Spleen (tissue), 11 donors: ENCODE measurements at regions not wholly inside any gene's neighbourhood (a gene's known extent, or its start where the extent isn't known, plus 50 kb on each side); places are given as distances from the start of the nearest gene placed in this dataset.

ENCODE experiments used
- DNase-seq: peaks from one replicate; pipeline ENCODE4 v3.0.0-alpha.2; 2020
- H3K27ac ChIP-seq, 8 donors: fragments of 200-600 bp; sonication (generic) in 7 of 8; 1 replicate in 4 of 8; 2 replicates in 4 of 8; pipeline versions ENCODE4 v1.5.0 to v1.8.0; 2016 to 2021; ENCODE audit warnings: inconsistent platforms in 4 of 8, mild to moderate bottlenecking in 4 of 8, moderate library complexity in 1 of 8
- H3K27me3 ChIP-seq, 7 donors: fragments of 200-600 bp; sonication (generic) in 6 of 7; replicated peaks in 1 of 7; 1 replicate in 4 of 7; 2 replicates in 3 of 7; pipeline versions ENCODE4 v1.5.0 to v1.8.0; 2016 to 2021; ENCODE audit warnings: inconsistent platforms in 3 of 7, mild to moderate bottlenecking in 1 of 7
- H3K36me3 ChIP-seq, 6 donors: fragments of 200-600 bp; sonication (generic) in 5 of 6; 1 replicate in 4 of 6; 2 replicates in 2 of 6; pipeline versions ENCODE4 v1.5.0 to v1.8.0; 2016 to 2021; ENCODE audit warnings: inconsistent platforms in 2 of 6
- H3K4me1 ChIP-seq, 6 donors: fragments of 200-600 bp; sonication (generic) in 5 of 6; 1 replicate in 3 of 6; 2 replicates in 3 of 6; pipeline versions ENCODE4 v1.5.0 to v1.8.0; 2016 to 2021; ENCODE audit warnings: inconsistent platforms in 3 of 6
- H3K4me3 ChIP-seq, 8 donors: fragments of 200-600 bp; sonication (generic) in 7 of 8; 1 replicate in 4 of 8; 2 replicates in 4 of 8; pipeline versions ENCODE4 v1.5.0 to v1.8.0; 2016 to 2021; ENCODE audit warnings: inconsistent platforms in 4 of 8, mild to moderate bottlenecking in 4 of 8, moderate library complexity in 2 of 8
- H3K9me3 ChIP-seq, 8 donors: fragments of 200-600 bp; sonication (generic) in 7 of 8; 1 replicate in 4 of 8; 2 replicates in 4 of 8; pipeline versions ENCODE4 v1.5.0 to v1.8.0; 2016 to 2021; ENCODE audit warnings: inconsistent platforms in 4 of 8
- CTCF ChIP-seq, 11 experiments: fragments of 200-600 bp in 7 of 11; fragments of 450-650 bp in 4 of 11; sonication (generic) in 4 of 11; IDR thresholded peaks in 8 of 11; conservative IDR thresholded peaks in 3 of 11; 1 replicate in 7 of 11; 2 replicates in 4 of 11; pipeline versions ENCODE4 v1.4.0 to v1.8.0; 2016 to 2021; ENCODE audit warnings: antibody characterized with exemption in 11 of 11, inconsistent platforms in 4 of 11, mild to moderate bottlenecking in 1 of 11
- POLR2A ChIP-seq, 3 donors: fragments of 450-650 bp; IDR thresholded peaks; one replicate each; pipeline ENCODE4 v1.5.1; 2017; ENCODE audit warnings: antibody characterized with exemption in 3 of 3, mild to moderate bottlenecking in 1 of 3
- POLR2AphosphoS5 ChIP-seq, 3 donors: sonication (generic); formaldehyde crosslinking; IDR thresholded peaks; one replicate each; pipeline ENCODE4 v1.5.1; 2017; ENCODE audit warnings: antibody characterized with exemption in 3 of 3
- WGBS, 5 donors: extraction: QIAGEN DNeasy Blood & Tissue Kit in 3 of 5; methylation state at CpG; one replicate each; pipeline versions ENCODE4 v1.1.5 to v1.1.7; 2013 to 2018; 5-methylcytosine and 5-hydroxymethylcytosine counted together
- intact Hi-C: fragments of 100-400 bp; cut with DNase I; formaldehyde crosslinking; loops from one replicate; pipeline ENCODE4 v1.15.0; 2023; ENCODE audit warnings: low total_unique reads
- donor health status: healthy with polysubstance abuse.
- donor health status: DM: no; HTN: no; CAD: no; lungs with moderate emphysema.
- donor health status: DM: no; HTN: no; CAD: no.
- donor health status: Bipolar disorder and iron deficiency.
- donor health status: healthy.
- donor health status: DM: no; HTN: no; CAD: no.
- donor health status: DM: yes; HTN: yes; CAD: no.

GRCh38 chr16:64731891-64732290, 390.0 kb downstream of the CDH11 start:
- 80 to 100% (median 92%) methylated on average over 1 of the region's 1 CpG for WGBS, 5 donors
- Histone ChIP-seq H3K4me1 (no peaks in the 10 kb centered on the region), H3K36me3 (no peaks in the 10 kb centered on the region), H3K27me3 (no peaks in the 10 kb centered on the region), H3K9me3 (peaks cover 0 to 8% (median under 1%) of the 10 kb centered on the region in 8 donors), H3K4me3 (no peak overlapping the region), H3K27ac (no peak overlapping the region)
- TF ChIP-seq POLR2AphosphoS5 (IDR thresholded peaks at IDR 0.05) (no peak), POLR2A (IDR thresholded peaks at IDR 0.05) (no peak), CTCF (IDR thresholded peaks at IDR 0.05 in 8 of 11, conservative IDR thresholded peaks at IDR 0.05 in 3 of 11) (no peak)
- DNase-seq: no peak
- intact Hi-C loops: no loop called here

- DNase-seq: no peak
- Histone ChIP-seq H3K4me1 (no peaks in the 10 kb centered on the region), H3K9me3 (peaks cover 0 to 8% (median 0%) of the 10 kb centered on the region in 8 donors), H3K36me3 (no peaks in the 10 kb centered on the region), H3K27ac (no peak overlapping the region), H3K4me3 (no peak overlapping the region), H3K27me3 (no peaks in the 10 kb centered on the region)
- no peak for TF ChIP-seq POLR2A (IDR thresholded peaks at IDR 0.05)
- 90 to 96% (median 90%) methylated on average over 2 of the region's 2 CpGs for WGBS, 5 donors
- intact Hi-C loops: no loop called here
These were observed 391.6 kb downstream of the CDH11 start for GRCh38 chr16:64730261-64730660.

GRCh38 chr16:64724339-64724738, 397.5 kb downstream of the CDH11 start:
- TF ChIP-seq POLR2A (IDR thresholded peaks at IDR 0.05) (no peak), CTCF (IDR thresholded peaks at IDR 0.05 in 8 of 11, conservative IDR thresholded peaks at IDR 0.05 in 3 of 11) (no peak), POLR2AphosphoS5 (IDR thresholded peaks at IDR 0.05) (no peak)
- H3K9me3 ChIP-seq: peaks cover 0 to 14% (median 0%) of the 10 kb centered on the region in 8 donors
- H3K4me3 ChIP-seq: no peak overlapping the region
- WGBS, 5 donors: 79 to 84% (median 80%) methylated on average over 5 of the region's 5 CpGs
- no peaks in the 10 kb centered on the region for H3K4me1 ChIP-seq
- no peaks in the 10 kb centered on the region for H3K27me3 ChIP-seq
- intact Hi-C loops: no loop called here
- no peak overlapping the region for H3K27ac ChIP-seq
- DNase-seq: no peak
- no peaks in the 10 kb centered on the region for H3K36me3 ChIP-seq

- H3K27me3 ChIP-seq: no peaks in the 10 kb centered on the region
- H3K9me3 ChIP-seq: peaks cover 0 to 25% (median 7%) of the 10 kb centered on the region in 8 donors
- TF ChIP-seq CTCF (IDR thresholded peaks at IDR 0.05 in 8 of 11, conservative IDR thresholded peaks at IDR 0.05 in 3 of 11) (no peak), POLR2AphosphoS5 (IDR thresholded peaks at IDR 0.05) (no peak), POLR2A (IDR thresholded peaks at IDR 0.05) (no peak)
- WGBS, 5 donors: 82 to 88% (median 86%) methylated on average over 7 of the region's 7 CpGs
- no peak overlapping the region for H3K4me3 ChIP-seq
- H3K36me3 ChIP-seq: no peaks in the 10 kb centered on the region
- no peak for DNase-seq
- H3K4me1 ChIP-seq: no peaks in the 10 kb centered on the region
- intact Hi-C loops: no loop called here
- no peak overlapping the region for H3K27ac ChIP-seq
These were observed 403.4 kb downstream of the CDH11 start for GRCh38 chr16:64718486-64718885.

DNA sequence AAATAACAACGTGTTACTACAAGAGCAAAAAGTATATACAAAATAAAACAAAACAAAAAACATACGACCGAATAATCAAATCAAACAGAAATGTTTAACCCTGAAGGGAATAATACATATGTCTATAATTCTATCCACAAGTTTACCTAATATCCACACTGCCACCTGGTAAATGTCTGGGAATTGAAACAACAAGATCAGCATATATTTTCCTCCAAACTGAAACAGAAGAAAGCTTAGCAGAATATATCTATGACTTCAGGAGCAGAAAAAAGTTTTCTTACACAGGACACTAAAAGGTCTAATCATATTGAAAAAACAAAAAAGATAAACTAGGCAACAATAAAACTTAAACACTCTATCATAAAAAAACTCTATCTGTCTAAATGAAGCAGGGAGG, 404.0 kb downstream of the CDH11 start:
- WGBS, 5 donors: 83 to 97% (median 87%) methylated on average over 3 of the region's 3 CpGs
- no peaks in the 10 kb centered on the region for H3K36me3 ChIP-seq
- intact Hi-C loops: no loop called here
- no peak overlapping the region for H3K4me3 ChIP-seq
- H3K27me3 ChIP-seq: no peaks in the 10 kb centered on the region
- no peak overlapping the region for H3K27ac ChIP-seq
- H3K4me1 ChIP-seq: no peaks in the 10 kb centered on the region
- no peak for TF ChIP-seq POLR2A (IDR thresholded peaks at IDR 0.05)
- TF ChIP-seq POLR2AphosphoS5 (IDR thresholded peaks at IDR 0.05): no peak
- TF ChIP-seq CTCF (IDR thresholded peaks at IDR 0.05 in 8 of 11, conservative IDR thresholded peaks at IDR 0.05 in 3 of 11): no peak
- DNase-seq: no peak
- peaks cover 0 to 25% (median 7%) of the 10 kb centered on the region in 8 donors for H3K9me3 ChIP-seq
